ENCODE measurements at regions not wholly inside any gene's neighbourhood (a gene's known extent, or its start where the extent isn't known, plus 50 kb on each side); places are given as distances from the start of the nearest gene placed in this dataset.

GRCh38 chrX:68910731-68911428 lies 82.1 kb downstream of the EFNB1 start:
- peaks cover 4 to 8% of the 10 kb centered on the region in 2 experiments for H3K27me3 ChIP-seq (ENCODE audit: control insufficient read depth in 2 of 2, insufficient read depth in 2 of 2, low read length in 2 of 2)
- no TSS peak for BruUV-seq (replicated peaks)
- FAIRE-seq = no peak
- no peak for DNase-seq (ENCODE audit: low read depth, low spot score)
- dilution Hi-C loops (cut with MboI; ENCODE audit: extremely low pct_ligation_motif_present, low sequenced_read_pairs) (no loop called here), intact Hi-C loops (cut with micrococcal nuclease) (no loop called here)
- no peaks in the 10 kb centered on the region for H3K36me3 ChIP-seq (ENCODE audit: control insufficient read depth in 2 of 2, extremely low read depth in 1 of 2, insufficient read depth in 2 of 2, low read length in 2 of 2)
- H3K4me2 ChIP-seq (ENCODE audit: insufficient read depth, low read length) = no peak overlapping the region
- no peak overlapping the region for H3K9ac ChIP-seq (replicated peaks; ENCODE audit: extremely low read depth, insufficient read depth, low read length)
- TF ChIP-seq FOS (IDR thresholded peaks at IDR 0.05; ENCODE audit: borderline replicate concordance, insufficient read depth, low read length) = no peak
- TF ChIP-seq GATA2 (IDR thresholded peaks at IDR 0.05; ENCODE audit: insufficient read depth, insufficient read length, low read depth, low read length) = no peak
- TF ChIP-seq JUN (IDR thresholded peaks at IDR 0.05; ENCODE audit: borderline replicate concordance, insufficient read depth, insufficient read length, low read depth) = no peak
- no peak for TF ChIP-seq CTCF (IDR thresholded peaks at IDR 0.05; ENCODE audit: extremely low read depth in 1 of 2, insufficient read depth in 1 of 2, low read depth in 1 of 2, low read length in 2 of 2)
- no peak for TF ChIP-seq POLR2A (IDR thresholded peaks at IDR 0.05; ENCODE audit: low read depth, low read length)
- no peak for TF ChIP-seq MAX (IDR thresholded peaks at IDR 0.05; ENCODE audit: insufficient read depth, insufficient read length)
- no peak for TF ChIP-seq MYC (IDR thresholded peaks at IDR 0.05; ENCODE audit: low read depth, low read length)
- TF ChIP-seq EZH2 (IDR thresholded peaks at IDR 0.05; ENCODE audit: borderline replicate concordance, low read depth, low read length, severe bottlenecking) = no peak
- TF ChIP-seq POLR2AphosphoS5 (IDR thresholded peaks at IDR 0.05; ENCODE audit: insufficient read depth, low read depth, low read length) = no peak
- H3K4me1 ChIP-seq (ENCODE audit: control insufficient read depth, extremely low read depth, insufficient read depth, low read length) = no peaks in the 10 kb centered on the region
- POLR2A ChIA-PET = no interaction called here
- H3K9me1 ChIP-seq (replicated peaks; ENCODE audit: control insufficient read depth, extremely low read depth, insufficient read depth, low read length) = no peaks in the 10 kb centered on the region
- no peaks in the 10 kb centered on the region for H3K79me2 ChIP-seq (ENCODE audit: control insufficient read depth, insufficient read depth, low read length)
- no peaks in the 10 kb centered on the region for H3K9me3 ChIP-seq (replicated peaks; ENCODE audit: control insufficient read depth, insufficient read depth, low read length)
- H4K20me1 ChIP-seq (replicated peaks; ENCODE audit: control insufficient read depth, extremely low read depth, insufficient read depth, low read length) = no peaks in the 10 kb centered on the region
- CTCF ChIA-PET = no interaction called here
- H2AFZ ChIP-seq (ENCODE audit: low read depth, low read length) = no peak overlapping the region
- H3K4me3 ChIP-seq (replicated peaks in 1 of 3; ENCODE audit: insufficient read depth in 1 of 3, low read depth in 1 of 3, low read length in 3 of 3) = no peak overlapping the region
- no peak overlapping the region for H3K27ac ChIP-seq (ENCODE audit: insufficient read depth, low read depth, low read length)

All from endothelial cell of umbilical vein (primary cell).